GM12875 (cell line): ENCODE measurements at regions not wholly inside any gene's neighbourhood (a gene's known extent, or its start where the extent isn't known, plus 50 kb on each side); places are given as distances from the start of the nearest gene placed in this dataset.

Experiments
- H3K4me3 ChIP-seq: one replicate; pipeline ENCODE4 v1.5.1; 2011; ENCODE audit warnings: low read depth, low read length, control low read depth
- CTCF ChIP-seq: IDR thresholded peaks from 2 replicates; pipeline ENCODE4 v1.5.1; 2011; ENCODE audit warnings: low read depth, mild to moderate bottlenecking, control low read depth, inconsistent platforms, low read length, moderate library complexity, borderline replicate concordance; ENCODE audit not compliant: insufficient read depth

DNA sequence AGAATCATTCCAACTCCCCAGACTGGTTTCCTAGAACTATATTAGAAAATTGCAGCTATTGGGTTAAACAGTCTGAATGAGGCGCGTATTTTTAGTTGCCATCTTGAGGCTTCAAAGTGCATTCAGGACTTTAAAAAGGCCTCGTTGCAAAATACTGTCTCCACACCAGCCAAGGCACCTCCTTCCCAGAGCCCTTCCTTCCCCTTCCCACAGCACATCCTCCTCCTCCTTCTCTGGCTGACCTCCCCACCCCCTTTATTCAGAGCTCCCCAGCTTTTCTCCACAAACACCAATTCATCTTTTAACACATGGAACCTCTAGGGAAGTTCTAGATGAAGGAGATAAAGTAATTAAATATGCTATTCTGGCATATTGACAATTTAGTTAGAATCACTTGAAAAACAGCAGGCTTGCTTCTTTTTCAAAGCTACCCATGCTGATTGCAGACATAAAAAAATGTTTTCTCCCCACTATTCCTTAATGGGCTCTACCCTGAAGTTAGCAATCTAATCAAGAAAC lies 90.3 kb downstream of the RTP5 start:
- no peak overlapping the region for H3K4me3 ChIP-seq
- TF ChIP-seq CTCF = no peak

- TF ChIP-seq CTCF = no peak
- no peak overlapping the region for H3K4me3 ChIP-seq
Observed at GRCh38 chr2:241961454-241961853, 91.9 kb downstream of the RTP5 start.

DNA sequence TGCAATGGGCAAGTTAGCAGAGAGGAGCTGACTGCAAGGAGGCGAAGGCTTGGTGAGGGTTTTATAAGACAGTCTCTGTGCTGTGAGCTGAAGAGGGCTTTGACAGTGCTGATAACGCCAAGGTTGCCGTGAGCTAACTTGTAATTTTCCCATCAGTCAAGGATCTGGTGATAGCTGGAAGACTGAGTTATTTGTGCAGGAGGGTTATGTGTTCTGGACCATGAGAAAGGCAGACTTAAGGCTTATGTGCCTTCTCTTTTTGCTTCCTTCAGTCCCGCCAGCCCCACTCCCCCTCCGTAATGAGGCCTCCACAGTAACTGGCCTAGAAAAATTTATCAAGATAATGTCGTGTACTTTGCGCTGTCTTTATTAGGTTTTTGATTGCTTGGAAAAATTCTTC lies 94.6 kb downstream of the RTP5 start:
- TF ChIP-seq CTCF = no peak

DNA sequence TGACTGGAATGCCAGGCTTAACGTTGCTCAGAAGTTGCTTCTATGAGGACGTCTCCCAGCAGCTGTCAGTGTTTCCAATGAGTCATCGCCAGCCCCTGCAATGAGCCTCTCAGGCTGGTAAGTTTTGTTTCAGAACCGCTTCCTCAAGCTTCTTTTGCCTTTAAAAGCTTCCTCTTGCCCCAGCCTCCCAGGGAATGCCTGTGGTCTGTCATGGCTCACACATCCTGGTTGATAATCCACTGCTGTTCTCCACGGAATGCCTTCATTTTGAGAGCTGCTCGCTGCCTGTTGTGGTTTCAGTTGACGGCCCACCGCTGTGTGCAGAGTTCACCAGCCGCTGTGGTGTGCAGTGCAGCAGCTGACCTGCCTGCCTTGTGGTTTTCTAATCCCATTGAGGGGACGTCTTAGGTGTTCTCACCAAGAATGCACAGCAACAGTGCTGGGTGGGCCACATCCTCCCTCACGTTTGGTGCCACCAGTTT lies 96.4 kb downstream of the RTP5 start:
- TF ChIP-seq CTCF = no peak
- no peak overlapping the region for H3K4me3 ChIP-seq

More for the DNA sequence above, 94.6 kb downstream of the RTP5 start:
- no peak overlapping the region for H3K4me3 ChIP-seq

DNA sequence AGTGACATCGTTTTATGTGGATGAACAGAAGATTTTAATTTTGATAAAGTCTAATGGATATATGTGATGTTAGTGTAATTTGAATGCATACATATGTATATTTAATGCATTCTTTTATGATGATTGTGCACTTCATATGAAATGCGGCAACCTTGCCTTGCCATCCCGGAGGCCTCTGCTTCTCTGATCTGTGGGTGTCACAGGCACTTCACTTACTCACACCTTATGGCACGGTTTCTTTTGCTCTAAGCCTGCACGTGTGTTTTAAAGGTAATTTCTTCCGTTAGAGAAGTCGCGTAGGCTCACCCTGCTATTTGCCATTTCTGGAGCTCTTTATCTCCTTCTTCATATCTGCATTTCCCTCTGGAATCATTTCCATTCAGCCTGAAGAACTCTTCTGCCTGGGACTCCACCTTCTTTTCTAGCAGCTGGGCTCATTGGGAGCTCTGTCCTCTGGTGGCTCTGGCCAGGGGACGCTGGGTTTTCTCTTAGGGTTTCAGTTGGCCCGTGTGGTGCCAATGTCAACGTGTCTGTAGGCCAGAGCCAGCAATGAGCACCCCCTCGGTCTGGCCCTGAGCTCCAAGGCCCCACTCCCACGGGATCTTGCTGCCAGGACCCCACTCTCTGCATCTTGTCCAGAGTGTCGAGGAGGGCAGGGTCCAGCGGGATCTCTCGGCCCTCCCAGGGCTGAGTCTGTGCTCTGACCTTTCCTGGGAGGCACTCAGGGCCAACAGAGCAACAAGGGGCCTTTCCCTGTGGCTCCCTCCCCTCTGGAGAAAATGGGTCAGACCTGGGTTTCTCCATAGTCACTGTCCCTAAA lies 97.3 kb downstream of the RTP5 start:
- H3K4me3 ChIP-seq = no peak overlapping the region
- TF ChIP-seq CTCF = no peak

- no peak for TF ChIP-seq CTCF
Observed at GRCh38 chr2:241967467-241968144, 98.1 kb downstream of the RTP5 start.

More at GRCh38 chr2:241967467-241968144, 98.1 kb downstream of the RTP5 start:
- no peak overlapping the region for H3K4me3 ChIP-seq
